GM12875 (cell line): ENCODE measurements at regions not wholly inside any gene's neighbourhood (a gene's known extent, or its start where the extent isn't known, plus 50 kb on each side); places are given as distances from the start of the nearest gene placed in this dataset.

Source experiments
- H3K4me3 ChIP-seq: one replicate; pipeline ENCODE4 v1.5.1; 2011; ENCODE audit warnings: low read depth, low read length, control low read depth
- CTCF ChIP-seq: IDR thresholded peaks from 2 replicates; pipeline ENCODE4 v1.5.1; 2011; ENCODE audit warnings: low read depth, mild to moderate bottlenecking, control low read depth, inconsistent platforms, low read length, moderate library complexity, borderline replicate concordance; ENCODE audit not compliant: insufficient read depth

GRCh38 chr18:67362906-67363305, 153.6 kb downstream of the DSEL start:
- no peak overlapping the region for H3K4me3 ChIP-seq
- TF ChIP-seq CTCF = no peak

DNA sequence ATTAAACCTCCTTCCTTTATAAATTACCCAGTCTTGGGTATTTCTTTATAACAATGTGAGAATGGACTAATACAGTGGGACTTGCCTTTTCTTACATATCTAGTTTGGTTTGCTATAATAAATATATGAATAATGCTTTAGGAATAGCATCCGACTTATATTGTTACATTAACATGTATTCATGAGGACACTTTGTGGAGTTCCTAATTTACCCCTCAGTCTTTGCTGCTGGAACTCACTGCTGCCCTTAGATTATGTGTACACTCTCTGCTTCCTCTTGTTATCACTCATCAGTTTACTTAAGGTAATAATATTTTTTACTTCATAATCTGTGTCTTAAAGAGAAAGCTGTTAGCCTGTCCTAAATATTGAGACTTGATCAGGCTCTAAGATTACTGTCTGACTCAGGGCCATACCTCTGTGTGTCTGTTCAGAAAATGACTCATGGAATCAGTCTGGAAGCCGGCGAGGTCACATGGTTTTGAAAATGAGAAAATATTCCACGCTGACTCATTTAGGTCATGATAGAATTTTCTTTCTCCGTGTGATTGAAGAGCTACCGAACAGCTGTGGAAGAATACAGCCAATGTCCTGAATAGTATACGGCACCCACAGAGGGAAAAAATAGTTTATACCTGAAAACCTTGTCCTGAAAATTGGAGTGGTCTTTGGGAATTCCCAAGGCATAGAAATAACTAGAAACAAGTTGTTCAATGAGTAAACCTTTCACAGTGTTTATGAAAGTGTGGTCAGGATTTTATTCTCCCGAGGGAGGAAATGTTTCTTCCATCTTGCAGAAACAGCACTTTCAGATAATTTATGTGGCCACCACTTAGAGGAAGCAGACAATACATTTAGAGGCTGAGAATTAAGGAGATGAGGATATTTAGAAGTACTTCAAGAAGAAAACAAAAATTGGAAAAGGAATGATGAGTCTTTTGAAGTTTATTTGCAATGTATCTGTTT, 156.4 kb downstream of the DSEL start:
- no peak overlapping the region for H3K4me3 ChIP-seq
- TF ChIP-seq CTCF = no peak

GRCh38 chr18:67358947-67359346, 157.6 kb downstream of the DSEL start:
- no peak for TF ChIP-seq CTCF
- no peak overlapping the region for H3K4me3 ChIP-seq

- TF ChIP-seq CTCF = no peak
- no peak overlapping the region for H3K4me3 ChIP-seq
Observed at GRCh38 chr18:67354692-67355091, 161.8 kb downstream of the DSEL start.

GRCh38 chr18:67354091-67354490, 162.4 kb downstream of the DSEL start:
- no peak for TF ChIP-seq CTCF
- no peak overlapping the region for H3K4me3 ChIP-seq

- TF ChIP-seq CTCF = no peak
- H3K4me3 ChIP-seq = no peak overlapping the region
Observed at GRCh38 chr18:67347438-67347837, 169.1 kb downstream of the DSEL start.

GRCh38 chr18:67342159-67342558, 174.4 kb downstream of the DSEL start:
- H3K4me3 ChIP-seq = no peak overlapping the region
- TF ChIP-seq CTCF = no peak
